Kidney (tissue), 13 donors: ENCODE measurements at regions not wholly inside any gene's neighbourhood (a gene's known extent, or its start where the extent isn't known, plus 50 kb on each side); places are given as distances from the start of the nearest gene placed in this dataset.

Source experiments
- DNase-seq, 5 donors: peaks; one replicate each; pipeline ENCODE4 v3.0.0-alpha.2; 2013 to 2020
- FAIRE-seq: peaks from 2 replicates; lab custom pipeline; 2012; peaks lifted over from hg19 to GRCh38; lab: Jason Lieb, UNC
- H3K27ac ChIP-seq, 2 donors: one replicate each; pipeline ENCODE4 v1.7.0; 2013; ENCODE audit warnings: low read depth in 2 of 2, low read length in 2 of 2, inconsistent platforms in 1 of 2
- H3K27me3 ChIP-seq: one replicate; pipeline ENCODE4 v1.7.1; 2013; ENCODE audit warnings: low read length, inconsistent platforms; ENCODE audit not compliant: control insufficient read depth, insufficient read depth
- H3K36me3 ChIP-seq, 3 donors: one replicate each; pipeline versions ENCODE4 v1.7.0 to v1.7.1; 2013; ENCODE audit warnings: low read length in 3 of 3, control low read depth in 1 of 3, inconsistent platforms in 1 of 3; ENCODE audit not compliant: insufficient read depth in 3 of 3, control insufficient read depth in 2 of 3
- H3K4me1 ChIP-seq, 3 donors: one replicate each; pipeline versions ENCODE4 v1.7.0 to v1.7.1; 2013; ENCODE audit warnings: low read length in 3 of 3, inconsistent platforms in 1 of 3, low read depth in 1 of 3; ENCODE audit not compliant: control insufficient read depth in 2 of 3, insufficient read depth in 2 of 3
- H3K4me3 ChIP-seq, 3 donors: one replicate each; pipeline versions ENCODE4 v1.7.0 to v1.8.1; 2013; ENCODE audit warnings: low read length in 3 of 3, control low read depth in 1 of 3, inconsistent platforms in 1 of 3
- H3K9ac ChIP-seq, 3 donors: one replicate each; pipeline versions ENCODE4 v1.7.0 to v1.7.1; 2013; ENCODE audit warnings: low read length in 3 of 3, control low read depth in 1 of 3, inconsistent platforms in 1 of 3
- H3K9me3 ChIP-seq, 3 donors: one replicate each; pipeline versions ENCODE4 v1.7.0 to v1.7.1; 2013; ENCODE audit warnings: low read length in 3 of 3, control low read depth in 1 of 3, inconsistent platforms in 1 of 3; ENCODE audit not compliant: control insufficient read depth in 2 of 3, insufficient read depth in 1 of 3
- CTCF ChIP-seq: IDR thresholded peaks from 3 replicates; pipeline ENCODE4 v1.5.1; 2012; ENCODE audit warnings: mild to moderate bottlenecking, moderate library complexity, borderline replicate concordance; ENCODE audit not compliant: insufficient read depth; ENCODE audit errors: extremely low read depth
- intact Hi-C: fragments of 100-400 bp; cut with DNase I; formaldehyde crosslinking; loops from one replicate; pipeline ENCODE4 v1.11.1; 2022
- donor health status: control.
- donor health status: control.
- donor health status: control.
- donor health status: control.
- donor health status: control.
- donor health status: DM: yes; HTN: yes; CAD: no.
- donor health status: Normal renal cell carcinoma (clear cell type).

- Histone ChIP-seq H3K36me3 (no peaks in the 10 kb centered on the region), H3K4me1 (no peaks in the 10 kb centered on the region), H3K9ac (no peak overlapping the region), H3K4me3 (no peak overlapping the region), H3K27ac (no peak overlapping the region), H3K9me3 (no peaks in the 10 kb centered on the region), H3K27me3 (no peaks in the 10 kb centered on the region)
- intact Hi-C loops = no loop called here
- no peak for TF ChIP-seq CTCF
- DNase-seq (no peak), FAIRE-seq (no peak)
Observed at GRCh38 chr6:1235825-1236224, 76.1 kb upstream of the FOXQ1 start.

- H3K4me3 ChIP-seq = no peak overlapping the region
- H3K4me1 ChIP-seq = no peaks in the 10 kb centered on the region
- DNase-seq (no peak), FAIRE-seq (no peak)
- H3K27ac ChIP-seq = no peak overlapping the region
- no peaks in the 10 kb centered on the region for H3K27me3 ChIP-seq
- intact Hi-C loops = no loop called here
- H3K36me3 ChIP-seq = no peaks in the 10 kb centered on the region
- H3K9ac ChIP-seq = no peak overlapping the region
- TF ChIP-seq CTCF = no peak
- no peaks in the 10 kb centered on the region for H3K9me3 ChIP-seq
Observed at GRCh38 chr6:1233924-1234323, 78.0 kb upstream of the FOXQ1 start.

- H3K9me3 ChIP-seq = no peaks in the 10 kb centered on the region
- no peak overlapping the region for H3K9ac ChIP-seq
- H3K4me3 ChIP-seq = no peak overlapping the region
- H3K27me3 ChIP-seq = no peaks in the 10 kb centered on the region
- FAIRE-seq (no peak), DNase-seq (no peak)
- H3K36me3 ChIP-seq = no peaks in the 10 kb centered on the region
- intact Hi-C loops = no loop called here
- no peak overlapping the region for H3K27ac ChIP-seq
- TF ChIP-seq CTCF = no peak
- no peaks in the 10 kb centered on the region for H3K4me1 ChIP-seq
Observed at GRCh38 chr6:1232578-1232977, 79.3 kb upstream of the FOXQ1 start.

- H3K9ac ChIP-seq = no peak overlapping the region
- H3K27me3 ChIP-seq = no peaks in the 10 kb centered on the region
- H3K9me3 ChIP-seq = no peaks in the 10 kb centered on the region
- FAIRE-seq (no peak), DNase-seq (no peak)
- no peak for TF ChIP-seq CTCF
- intact Hi-C loops = no loop called here
- no peak overlapping the region for H3K4me3 ChIP-seq
- no peak overlapping the region for H3K27ac ChIP-seq
- no peaks in the 10 kb centered on the region for H3K4me1 ChIP-seq
- H3K36me3 ChIP-seq = no peaks in the 10 kb centered on the region
Observed at GRCh38 chr6:1231941-1232340, 80.0 kb upstream of the FOXQ1 start.
